GM19025 (cell line): ENCODE measurements at regions not wholly inside any gene's neighbourhood (a gene's known extent, or its start where the extent isn't known, plus 50 kb on each side); places are given as distances from the start of the nearest gene placed in this dataset.
"Not testable (repeated sequence)": the region's sequence is repeated elsewhere in the genome, so short reads cannot be mapped to it uniquely, and the experiment has no call there.

Experiments used
- ATAC-seq: cut with Tn5 transposase; IDR thresholded peaks from one replicate; pipeline ENCODE4 v1.9.1; 2021; ENCODE audit warnings: mild to moderate bottlenecking, low read depth, moderate library complexity; ENCODE audit not compliant: unreplicated experiment

GRCh38 chr12:131429697-131430096 is 281.2 kb upstream of the SFSWAP start:
- ATAC-seq: not testable (repeated sequence)

DNA sequence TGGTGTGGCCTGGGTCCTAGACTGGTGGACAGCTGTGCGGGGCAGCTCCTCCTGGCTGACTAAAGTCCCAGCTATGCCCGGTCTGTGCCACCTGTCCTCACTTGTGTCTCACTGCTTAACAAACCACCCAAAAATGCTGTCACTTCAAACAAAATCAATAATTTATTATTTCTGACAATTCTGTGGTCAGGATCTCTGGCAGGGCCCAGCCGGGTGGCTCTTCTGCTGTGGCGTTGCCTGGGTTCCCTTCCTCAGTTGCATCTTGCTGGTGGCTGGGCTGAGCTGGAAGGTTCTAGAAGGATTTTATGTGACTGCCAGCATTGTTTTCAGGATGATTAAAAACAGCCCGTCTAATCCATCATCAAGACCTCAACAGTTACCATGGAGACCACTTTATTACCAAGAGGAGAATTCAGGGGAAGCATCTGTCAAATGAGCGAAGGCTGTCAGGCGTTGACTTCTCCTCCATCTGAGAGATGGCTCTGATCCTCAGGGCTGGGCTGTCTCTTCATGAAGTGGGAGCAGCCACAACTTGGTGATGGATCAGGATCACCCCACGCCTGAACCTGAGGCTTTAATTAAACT is 280.6 kb upstream of the SFSWAP start:
- no peak for ATAC-seq

DNA sequence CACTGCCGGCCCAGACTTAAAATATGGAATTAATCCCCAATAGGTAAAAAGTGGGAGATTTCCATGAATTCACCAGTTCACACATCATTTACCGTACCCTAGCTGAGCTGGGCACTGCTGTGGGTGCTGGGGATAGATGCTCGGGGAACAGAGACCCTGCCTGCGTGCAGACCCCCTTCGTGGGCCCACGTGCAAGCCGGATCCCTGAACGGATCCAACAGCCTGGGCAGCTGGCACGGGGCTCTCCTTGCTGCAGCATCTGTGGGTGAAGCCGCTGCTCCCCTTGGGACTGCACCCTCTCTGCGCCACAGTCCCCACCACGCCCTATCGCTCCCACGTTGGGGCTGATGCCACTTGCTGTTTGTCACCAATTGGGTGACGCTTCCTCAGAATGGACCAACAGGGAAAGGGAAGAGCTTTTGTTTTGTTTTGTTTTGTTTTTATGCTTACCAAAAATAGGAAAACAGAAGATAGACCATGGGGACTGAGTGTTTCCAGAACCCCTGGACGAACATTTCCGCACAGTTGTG is 279.7 kb upstream of the SFSWAP start:
- ATAC-seq: not testable (repeated sequence)

DNA sequence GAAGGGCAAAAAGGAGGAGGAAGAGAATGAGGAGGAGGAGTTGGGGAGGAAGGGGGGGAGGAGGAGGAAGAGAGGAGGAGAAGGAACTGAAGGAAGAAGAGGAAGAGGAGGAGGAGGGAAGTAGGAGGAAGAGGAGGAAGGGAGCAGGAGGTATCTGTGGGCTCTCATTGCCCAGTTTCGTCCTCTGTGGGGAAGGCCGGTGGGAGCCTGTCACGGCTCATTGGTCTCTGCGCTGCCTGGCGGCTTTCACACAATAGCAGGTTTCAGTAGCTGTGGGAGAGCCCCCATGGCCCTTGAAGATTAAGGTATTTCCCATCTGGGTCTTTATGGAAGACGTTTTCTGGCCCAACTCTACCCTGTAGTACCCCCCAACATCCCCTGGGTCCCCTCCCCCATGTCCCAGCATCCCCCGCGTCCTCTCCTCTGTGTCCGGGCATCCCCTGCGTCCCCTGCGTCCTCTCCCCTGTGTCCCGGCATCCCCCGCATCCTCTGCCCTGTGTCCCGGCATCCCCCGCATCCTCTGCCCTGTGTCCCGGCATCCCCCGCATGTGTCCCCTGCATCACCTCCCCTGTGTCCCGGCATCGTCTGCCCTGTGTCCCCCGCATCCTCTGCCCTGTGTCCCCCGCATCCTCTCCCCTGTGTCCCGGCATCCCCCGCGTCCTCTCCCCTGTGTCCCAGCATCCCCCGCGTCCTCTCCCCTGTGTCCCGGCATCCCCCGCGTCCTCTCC is 278.2 kb upstream of the SFSWAP start:
- peak; percentile 53 for ATAC-seq

DNA sequence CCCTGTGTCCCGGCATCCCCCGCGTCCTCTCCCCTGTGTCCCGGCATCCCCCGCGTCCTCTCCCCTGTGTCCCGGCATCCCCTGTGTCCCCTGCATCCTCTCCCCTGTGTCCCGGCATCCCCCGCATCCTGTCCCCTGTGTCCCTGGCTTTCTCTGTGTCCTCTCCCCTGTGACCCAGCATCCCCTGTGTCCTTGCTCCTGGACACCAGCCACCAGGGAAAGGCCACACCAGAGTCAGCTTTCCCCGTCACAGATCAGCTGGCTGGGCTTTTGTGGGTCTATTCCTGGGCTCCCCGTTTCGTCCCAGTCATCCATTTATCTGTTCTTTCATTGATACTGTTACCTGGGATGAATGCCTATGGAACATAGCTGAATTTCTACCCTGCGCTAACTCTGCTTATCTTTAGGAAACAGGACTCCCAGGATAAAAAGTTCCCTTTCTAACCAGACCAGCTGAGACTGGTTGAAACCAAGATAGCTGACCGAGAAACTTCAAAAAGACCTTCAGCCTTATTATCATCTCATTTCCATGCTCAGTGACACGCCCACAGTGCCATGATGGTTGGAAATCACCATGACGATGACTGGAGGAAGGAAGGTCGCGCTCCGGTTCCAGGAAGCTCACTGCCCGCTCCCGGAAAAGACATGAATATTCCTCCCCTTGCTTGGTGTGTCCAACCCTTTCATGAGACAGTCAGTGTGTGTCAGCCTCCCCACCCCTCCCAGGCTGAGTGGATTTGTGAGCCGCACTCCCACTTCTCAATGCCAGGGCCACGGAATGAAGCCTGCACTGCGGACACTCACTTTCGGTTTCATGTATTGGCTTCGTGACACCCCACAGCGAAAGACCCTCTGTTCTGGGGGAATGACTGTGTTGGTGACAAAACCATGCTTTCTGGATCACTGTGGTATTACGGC is 276.4 kb upstream of the SFSWAP start:
- no peak for ATAC-seq

- no peak for ATAC-seq
Observed at GRCh38 chr12:131436922-131437705, 273.8 kb upstream of the SFSWAP start.

DNA sequence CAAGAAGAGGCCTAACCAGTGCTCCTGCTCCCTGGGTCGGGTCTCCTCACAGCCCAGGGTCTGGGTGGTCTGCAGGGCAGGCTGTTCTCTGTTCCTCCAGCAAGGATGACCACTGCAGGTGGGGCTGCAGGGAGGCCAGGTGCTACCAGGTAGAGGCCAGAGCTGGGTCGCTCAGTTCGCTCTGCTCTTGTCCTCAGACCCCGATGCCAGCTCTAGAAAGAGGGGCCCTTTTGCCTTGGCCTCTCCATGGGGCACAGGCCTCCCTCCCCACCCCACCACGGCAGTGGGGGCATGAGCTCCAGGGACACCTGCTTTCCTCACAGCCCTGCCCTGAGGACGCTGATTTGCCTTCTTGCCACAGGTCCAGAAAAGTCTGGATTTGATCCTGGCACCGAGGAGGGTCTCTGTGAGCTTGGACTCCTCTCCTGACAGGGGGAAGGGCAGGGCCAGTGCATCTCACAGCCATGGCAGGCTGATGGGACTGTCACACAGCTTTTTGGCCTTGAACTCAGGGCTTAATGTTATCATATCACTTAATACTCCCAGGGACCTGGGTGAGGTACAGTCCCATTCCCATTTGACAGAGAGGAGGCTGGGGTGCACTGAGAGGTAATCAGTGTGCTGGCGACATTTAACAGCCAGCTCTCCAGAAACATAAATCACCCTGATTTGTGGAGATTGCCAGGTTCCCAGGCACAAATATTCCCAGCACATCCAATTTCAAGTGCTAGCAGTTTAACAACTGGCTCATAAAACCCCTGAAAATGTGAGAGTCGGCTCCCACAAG is 273.0 kb upstream of the SFSWAP start:
- no peak for ATAC-seq

DNA sequence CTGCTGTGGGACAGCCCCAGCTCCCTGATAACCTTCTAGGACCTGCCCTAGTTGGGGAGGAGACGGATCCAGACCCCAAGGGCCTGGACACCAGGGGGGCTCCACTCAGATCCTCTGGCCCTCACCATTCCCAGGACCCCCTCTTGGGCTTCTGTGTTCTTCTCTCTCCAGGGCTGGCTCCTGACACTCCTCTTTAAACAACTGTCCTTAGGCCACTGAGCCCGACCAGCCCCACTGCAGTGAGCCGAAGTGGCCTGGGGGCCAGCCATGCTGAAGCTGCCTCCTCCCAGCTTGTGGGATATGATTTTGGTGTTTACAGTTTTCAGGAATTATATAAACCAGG is 272.4 kb upstream of the SFSWAP start:
- not testable (repeated sequence) for ATAC-seq

DNA sequence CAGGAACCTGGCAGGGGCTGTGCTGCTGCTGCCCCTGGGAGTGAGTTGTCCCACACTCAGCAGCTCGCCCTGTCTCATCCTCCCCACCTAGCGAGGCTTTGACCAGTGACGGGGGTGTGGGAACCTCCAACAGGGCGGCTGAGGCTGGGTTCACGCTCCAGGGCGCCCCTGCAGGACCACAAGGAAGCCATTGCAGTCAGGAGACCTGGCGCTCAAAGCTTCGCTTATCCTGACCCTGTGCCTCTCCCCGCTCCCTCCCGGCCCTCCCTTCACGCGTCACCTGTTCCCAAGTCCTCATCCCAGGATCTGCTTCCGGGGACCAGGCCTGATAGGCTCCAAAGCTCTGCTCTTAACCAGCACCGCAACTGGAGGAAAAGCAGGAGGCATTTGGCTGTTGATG is 272.0 kb upstream of the SFSWAP start:
- ATAC-seq: no peak

GRCh38 chr12:131439752-131440151 is 271.1 kb upstream of the SFSWAP start:
- not testable (repeated sequence) for ATAC-seq

DNA sequence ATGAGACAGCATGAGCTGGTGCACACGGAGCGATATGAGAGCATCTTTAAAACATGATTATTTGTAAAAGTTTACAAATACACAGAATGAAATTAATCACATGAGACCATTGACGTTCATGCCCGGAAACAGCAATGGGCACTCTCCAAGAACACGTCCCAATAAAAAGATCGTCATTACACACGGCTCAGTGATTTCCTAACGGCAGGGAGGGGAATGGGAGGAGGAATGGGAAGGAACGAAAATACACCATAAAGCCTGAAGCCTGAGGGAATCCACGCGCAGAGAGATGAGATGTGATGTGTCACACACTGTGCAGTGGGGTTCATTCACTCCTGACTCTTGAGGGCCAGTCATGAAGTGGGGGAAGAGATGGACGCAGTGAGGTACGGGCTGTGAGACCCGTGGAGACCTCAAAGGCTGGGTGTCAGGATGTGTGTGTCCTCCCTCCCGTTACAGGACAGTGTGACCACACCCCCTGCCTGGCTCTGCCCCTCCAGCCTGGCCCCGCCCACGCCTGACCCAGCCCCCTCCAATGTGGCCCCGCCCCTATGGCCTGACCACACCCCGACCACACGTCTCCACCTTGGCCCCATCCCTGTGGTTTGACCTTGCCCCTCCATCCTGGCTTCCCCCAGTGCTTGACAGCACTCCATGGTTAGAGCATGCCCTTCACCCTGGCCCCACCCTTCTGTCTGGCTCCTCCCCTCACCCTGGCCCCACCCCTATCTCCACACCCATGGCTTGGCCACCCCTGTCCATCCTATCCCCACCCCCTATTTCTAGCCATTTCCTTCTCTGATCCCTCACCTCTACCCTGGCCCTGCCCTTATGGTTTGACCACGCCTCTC is 270.5 kb upstream of the SFSWAP start:
- ATAC-seq: not testable (repeated sequence)

DNA sequence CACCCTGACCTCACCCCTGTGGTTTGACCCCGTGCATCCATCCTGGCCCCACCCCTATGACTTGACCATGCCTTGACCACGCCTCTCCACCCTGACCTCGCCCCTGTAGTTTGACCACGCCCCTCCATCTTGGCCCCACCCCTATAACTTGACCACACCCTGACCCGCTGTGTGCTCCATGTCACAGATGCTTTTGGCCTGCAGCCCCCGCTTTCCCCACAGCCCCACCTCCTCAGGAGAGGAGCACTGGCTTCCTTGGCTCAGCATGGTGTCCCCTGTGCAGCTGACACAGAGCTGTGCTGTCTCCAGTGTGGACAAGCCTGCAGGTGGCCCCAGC is 269.9 kb upstream of the SFSWAP start:
- ATAC-seq: no peak

- ATAC-seq: no peak
Observed at GRCh38 chr12:131441638-131442336, 269.1 kb upstream of the SFSWAP start.

DNA sequence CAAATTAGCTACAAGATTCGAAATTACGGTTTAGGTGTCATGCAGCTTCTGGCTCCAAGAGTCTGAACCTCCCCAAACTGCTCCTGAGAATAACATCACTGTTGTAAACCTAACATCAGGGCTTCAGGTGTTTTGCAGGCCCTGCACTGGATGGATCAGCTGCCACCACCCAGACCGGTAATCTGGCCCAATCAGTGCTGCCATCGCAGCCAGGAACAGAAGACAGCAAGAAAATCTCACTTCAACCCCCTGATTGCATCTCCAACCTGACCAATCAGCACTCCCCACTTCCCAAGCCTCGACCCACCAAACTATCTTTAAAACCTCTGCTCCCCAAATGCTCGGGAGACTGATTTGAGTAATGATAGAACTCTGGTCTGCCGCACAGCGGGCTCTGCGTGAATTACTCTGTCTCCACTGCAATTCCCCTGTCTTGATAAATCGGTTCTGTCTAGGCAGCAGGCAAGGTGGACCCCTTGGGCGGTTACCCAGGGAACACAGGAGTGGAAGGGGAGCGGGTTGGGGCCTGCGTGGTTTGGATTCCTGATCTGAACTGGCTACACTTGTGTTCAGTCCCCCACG is 268.5 kb upstream of the SFSWAP start:
- no peak for ATAC-seq

DNA sequence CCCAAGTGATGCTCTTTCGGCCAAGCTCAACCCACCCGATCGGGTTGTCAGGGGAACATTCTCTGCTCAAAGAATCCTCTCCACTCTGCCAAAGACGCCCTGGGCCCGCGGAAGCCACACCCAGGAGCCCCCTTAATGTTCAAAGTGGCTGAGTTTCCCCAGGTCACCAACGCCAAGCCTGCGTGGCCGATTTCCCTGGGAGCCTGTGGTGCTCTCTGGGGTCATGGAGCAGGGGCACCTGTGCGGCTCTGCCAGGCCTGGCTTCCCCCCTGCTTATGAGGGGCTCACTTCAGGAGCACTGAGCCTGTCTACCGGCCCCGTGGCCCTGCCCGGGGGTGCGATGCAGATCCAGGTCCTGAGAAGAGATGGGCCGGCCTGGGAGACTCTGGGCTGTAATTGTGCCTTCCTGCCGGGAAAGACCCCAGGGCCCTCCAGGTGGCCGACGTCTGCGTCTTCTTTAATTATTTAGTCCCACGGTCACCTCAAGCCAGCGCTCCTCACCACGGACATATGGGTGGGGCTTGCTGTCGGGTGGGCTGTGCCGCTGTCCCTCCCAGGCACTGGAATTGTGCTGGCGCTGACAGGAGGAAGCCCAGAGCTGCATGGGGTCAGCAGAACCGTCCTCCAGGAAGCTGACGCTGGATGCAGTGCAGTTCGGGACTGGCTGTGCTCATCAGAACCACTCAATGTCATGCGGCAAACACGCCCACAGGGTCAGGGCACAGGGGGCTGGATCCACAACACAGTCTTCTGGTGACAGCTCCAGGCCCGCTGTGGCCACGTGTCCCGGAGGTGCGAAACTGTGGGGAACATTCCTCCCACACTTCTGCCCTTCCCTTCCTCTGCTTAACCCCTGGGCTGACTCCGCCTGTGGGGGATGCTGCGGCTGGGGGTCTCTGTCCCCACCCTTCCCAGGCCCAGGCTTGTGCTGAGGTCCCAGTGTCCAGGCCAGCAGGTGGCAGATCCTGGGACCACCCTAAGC is 267.6 kb upstream of the SFSWAP start:
- no peak for ATAC-seq

DNA sequence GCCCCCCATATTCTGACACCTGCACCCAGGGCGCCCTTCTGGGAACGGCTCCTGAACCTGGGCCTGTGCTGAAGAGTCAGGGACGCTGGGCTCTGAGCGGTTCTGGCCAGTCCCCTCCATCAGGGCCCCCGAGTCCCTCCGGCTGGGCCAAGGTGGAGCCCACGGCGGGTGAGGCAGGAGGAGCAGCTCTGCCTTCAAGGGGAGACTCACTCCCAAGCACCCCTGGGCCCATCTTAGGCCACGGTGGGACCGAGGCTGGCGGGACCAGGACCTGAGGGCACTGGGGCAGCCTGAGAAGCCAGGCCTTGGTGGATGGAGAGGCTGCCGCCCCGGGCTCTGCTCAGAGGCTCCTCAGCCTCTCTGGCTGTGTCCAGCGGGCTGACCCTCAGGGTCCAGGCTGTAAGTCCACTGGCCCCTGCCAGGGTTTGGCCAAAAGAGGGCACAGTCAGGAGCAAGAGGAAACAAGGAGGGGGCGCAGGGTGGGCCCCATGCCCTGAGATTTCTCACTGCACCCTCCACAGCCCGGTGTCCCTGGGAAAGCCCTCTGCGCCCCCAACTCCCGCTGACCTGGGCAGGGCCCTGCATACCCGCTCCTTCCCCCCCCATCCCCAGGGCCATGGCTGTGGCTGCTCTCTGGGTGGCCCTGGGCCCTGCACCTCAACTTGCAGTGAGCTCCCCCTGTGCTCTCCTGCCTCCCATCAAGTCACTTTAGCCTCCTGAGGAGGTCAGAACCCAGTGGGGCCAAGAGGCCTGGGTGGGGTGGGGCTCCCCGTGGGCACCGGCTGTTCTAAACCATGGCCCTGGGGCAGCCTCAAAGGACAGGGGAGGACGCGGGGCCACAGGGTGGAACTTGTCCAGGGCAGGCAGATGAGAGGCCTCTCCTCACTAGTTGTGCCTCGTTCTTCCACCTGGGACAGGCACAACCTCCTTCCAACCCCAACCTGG is 266.4 kb upstream of the SFSWAP start:
- ATAC-seq: no peak
